ENCODE measurements at regions not wholly inside any gene's neighbourhood (a gene's known extent, or its start where the extent isn't known, plus 50 kb on each side); places are given as distances from the start of the nearest gene placed in this dataset.
"Not testable (repeated sequence)": the region's sequence is repeated elsewhere in the genome, so short reads cannot be mapped to it uniquely, and the experiment has no call there.

DNA sequence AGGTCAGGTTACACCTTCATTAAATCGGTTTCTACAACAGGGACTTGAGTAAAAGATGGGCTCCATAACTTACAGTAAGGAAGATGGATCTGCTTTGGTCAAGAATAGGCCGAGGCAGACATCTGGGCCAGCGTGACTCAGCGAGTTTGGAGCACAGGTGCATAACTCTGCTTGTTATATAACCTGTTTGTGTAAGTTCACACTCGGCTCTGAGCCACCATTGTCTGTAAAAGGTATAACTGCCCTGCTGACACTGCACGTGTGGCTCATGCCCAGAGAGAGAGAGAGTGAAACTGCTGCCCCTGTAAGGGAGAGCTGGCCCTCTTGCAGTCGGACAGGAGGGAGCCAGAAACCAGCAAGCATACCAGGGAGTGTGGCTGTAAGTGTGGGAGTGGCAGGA, 737.9 kb upstream of the SLC35B3 start:
- DNase-seq (ENCODE audit: low spot score): no peak

DNA sequence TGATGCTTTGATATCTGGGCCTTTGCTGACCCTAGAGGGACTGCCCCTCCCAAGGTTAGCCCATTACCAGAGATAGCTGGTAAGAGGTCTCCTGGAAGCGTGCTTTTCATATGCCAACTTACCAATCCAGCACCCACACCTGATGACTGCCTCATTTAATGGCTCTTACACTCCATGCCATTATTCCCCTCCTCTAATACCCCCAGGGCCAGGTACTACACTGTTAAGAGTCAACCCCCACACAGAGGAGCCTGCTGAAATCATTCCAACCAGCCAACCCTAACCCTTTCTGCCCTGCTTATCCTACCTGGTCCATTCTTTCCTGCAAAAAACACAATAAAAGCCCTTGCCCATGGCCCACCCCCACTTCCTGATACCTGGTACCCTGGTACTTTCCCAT, 736.8 kb upstream of the SLC35B3 start:
- DNase-seq (ENCODE audit: low spot score): no peak

DNA sequence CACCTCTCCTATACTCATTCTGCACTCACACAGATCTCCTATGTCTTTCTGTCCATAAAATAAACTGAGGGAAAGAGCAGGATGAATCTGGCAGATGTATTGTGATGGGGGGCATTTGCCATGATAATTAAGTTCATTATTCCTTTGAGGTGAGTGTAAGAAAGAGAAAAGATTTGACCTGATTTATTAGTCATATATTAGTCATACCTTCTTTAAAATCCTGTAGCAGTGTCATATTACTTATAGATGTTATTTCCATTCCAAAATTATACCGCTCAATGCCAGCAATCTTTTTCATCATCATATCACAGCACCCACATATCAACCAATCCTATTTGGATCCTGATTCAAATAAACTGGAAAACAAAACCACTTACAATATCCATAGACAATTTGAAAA, 733.3 kb upstream of the SLC35B3 start:
- DNase-seq (ENCODE audit: low spot score): no peak

DNA sequence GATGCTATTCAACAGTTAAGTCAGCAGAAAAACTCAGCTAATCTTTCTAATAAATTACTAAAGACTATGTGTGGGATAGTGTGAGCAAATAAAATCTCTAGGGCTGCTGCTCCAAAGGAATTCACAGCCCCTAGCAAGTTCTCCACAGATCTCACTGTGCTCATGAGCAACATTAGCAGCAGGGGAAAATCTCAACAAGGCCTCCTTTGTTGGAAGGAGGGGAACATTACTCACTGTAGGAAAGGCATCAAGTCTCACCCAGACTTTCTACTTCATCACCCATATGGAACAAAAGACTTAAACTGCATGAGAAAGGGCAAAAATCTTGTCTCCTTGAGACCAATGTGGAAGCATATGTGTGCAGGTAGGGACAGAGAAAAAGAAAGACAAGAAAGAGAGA, 726.4 kb upstream of the SLC35B3 start:
- DNase-seq (ENCODE audit: low spot score): no peak

DNA sequence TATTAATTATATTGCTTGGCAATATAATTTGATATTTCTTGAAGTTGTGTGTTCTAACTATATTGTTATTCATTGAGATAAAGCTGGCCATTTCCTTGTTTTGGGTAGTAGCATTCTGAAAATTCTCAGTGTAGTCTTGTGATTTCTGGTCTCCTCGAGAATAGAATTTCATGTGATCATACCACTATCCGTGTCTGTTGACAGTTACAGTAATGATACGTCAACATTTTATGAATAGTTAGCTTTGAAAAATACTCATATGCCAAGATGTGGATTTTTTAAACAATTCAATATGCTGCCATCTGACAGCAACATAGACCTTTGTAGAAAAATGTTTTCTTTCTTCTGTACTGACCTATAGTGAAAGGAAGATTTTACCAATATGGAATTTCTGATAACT, 723.7 kb upstream of the SLC35B3 start:
- DNase-seq (ENCODE audit: low spot score): no peak

DNA sequence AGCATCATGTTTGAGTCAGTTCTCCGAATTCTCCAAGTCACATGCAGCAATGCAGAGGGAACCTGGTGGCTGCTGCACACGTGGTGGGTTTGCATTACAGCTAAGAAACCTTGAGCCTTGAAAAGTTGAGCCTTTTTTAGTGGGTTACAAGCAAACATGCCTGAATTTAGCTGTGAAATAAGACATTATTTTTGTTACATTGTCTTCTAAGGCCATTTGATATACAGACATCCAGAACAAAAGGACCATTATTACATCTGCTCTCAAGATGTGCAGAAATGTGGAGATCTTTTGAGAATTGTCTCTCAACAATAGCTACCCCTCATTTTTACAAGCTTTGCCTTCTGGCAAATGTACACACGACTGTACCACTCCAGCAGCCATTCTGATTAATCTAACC, 720.5 kb upstream of the SLC35B3 start:
- no peak for DNase-seq (ENCODE audit: low spot score)

DNA sequence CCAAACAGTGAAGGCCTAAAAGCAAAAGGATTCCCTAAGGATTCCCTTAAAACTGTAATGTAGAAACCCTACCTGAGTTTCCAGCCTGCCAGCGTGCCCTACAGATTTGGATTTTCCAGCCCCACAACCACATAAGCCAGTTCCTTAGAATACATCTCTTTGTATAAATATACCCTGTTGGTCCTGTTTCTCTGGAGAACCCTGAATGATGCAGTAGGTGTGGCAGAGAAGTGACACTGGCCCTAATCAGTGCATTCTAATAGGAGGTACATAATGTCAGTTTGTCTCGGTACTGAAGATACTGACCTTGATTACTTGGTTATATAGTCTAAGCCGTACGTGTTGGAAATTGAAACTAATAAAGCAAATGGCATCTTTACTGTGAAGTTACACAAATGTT, 707.8 kb upstream of the SLC35B3 start:
- no peak for DNase-seq (ENCODE audit: low spot score)

DNA sequence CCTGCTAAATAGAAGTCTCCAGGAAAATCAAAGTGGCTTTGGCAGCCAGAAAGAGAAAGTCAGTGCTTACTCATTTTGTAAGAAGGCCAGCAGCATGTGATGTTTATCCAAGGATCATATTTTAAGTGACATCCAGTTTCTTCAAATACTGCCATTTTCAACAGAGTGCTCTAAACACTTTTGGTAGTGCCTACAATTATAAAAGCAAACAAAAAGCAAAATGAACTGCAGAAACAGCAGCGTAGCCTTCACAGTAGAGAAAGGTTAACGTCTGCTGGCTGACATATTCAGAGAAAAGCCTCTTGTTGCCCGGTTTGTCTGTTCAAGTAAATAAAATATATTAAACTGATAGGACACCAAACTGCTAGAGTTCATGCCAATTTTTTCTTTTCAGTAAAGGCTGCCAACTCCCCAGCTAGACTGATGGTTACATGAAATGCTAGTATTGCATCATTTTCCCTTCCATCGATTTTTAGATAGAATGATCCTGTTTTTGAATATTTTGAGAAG, 705.7 kb upstream of the SLC35B3 start:
- no peak for DNase-seq (ENCODE audit: low spot score)

DNA sequence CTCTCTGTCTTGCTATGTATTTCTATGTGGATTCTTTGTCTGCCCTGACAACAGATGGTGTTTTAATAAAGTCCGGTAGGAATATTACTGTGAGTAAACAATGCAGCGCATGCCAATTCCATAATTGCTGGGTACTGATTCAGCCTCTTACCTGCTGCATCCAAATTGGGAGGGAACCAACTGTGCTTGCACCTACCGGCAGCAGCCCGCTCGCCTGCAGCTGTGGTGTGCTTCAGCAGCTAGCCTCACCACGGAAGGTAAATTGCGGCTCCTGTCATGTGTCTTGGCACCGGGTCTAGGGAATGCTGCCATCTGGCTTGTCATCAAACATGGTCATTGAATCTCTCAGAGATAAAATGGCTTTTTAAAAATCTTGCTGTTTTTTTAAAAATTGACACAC, 704.8 kb upstream of the SLC35B3 start:
- no peak for DNase-seq (ENCODE audit: low spot score)

DNA sequence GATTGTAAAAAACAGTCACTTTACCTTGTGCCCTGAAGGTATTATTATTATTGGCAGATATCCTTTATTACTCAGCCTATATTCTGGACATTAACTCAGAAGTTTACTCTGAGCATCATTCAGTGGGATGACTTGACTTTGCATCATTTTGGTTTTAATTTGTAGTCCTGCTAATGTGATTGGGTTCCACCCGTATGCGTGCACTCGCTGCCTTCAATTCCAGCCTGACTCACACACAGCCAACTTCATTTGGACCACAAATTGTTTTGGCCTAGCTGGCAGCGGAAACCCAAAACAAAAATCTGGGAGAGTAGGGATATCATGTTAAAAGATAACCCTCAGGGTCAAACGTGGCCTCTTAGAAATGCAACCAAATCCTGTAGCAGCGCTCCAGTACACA, 704.4 kb upstream of the SLC35B3 start:
- DNase-seq (ENCODE audit: low spot score): no peak

DNA sequence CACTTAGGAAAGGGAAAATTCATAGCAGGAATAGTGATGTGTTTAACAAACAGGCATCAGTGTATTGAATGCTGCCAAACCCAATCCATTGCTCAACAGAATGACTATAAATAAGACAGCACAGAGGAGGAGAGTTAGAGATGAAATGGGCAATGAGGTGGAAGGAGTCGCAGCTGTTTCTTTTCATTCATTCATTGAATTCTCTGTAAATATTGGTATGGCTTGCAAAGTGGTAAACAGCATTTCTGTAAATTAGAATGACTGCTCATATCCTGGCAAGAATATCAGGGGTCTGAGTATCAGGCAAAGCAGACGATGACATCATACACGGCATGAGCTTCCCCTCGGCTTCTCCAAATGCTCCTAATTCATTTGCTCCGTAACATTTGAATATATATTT, 703.6 kb upstream of the SLC35B3 start:
- DNase-seq (ENCODE audit: low spot score): no peak

DNA sequence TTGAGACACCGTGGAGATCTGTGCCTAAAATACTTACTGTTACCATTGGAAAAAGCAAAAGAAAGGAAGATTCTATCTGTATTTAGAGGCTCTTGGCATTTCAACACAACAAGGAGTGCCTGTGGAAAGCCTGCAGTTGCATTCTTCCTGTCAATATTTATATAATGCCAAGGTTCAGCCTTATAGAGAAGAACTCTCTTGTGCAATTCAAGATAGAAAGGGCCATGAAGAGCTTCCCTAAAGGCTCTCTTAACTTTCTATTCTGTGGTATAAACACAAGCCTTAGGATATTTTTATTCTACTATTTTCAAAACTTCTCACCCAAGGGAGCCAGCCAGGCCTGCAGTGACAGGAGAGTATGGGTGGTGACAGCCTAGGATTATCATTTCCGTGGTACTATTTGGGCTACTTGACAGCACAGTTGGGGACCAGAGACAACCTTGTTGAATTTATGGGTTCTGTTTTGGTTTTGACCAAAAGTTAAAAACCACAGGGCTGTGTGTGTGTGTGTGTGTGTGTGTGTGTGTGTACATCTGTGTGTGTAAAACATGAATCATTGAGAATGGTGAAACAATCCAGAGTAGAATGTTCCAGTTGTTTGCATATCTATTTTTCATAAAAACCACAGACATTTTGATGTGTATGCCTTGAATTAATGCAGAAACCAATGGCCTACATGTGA, 700.9 kb upstream of the SLC35B3 start:
- DNase-seq (ENCODE audit: low spot score): no peak

DNA sequence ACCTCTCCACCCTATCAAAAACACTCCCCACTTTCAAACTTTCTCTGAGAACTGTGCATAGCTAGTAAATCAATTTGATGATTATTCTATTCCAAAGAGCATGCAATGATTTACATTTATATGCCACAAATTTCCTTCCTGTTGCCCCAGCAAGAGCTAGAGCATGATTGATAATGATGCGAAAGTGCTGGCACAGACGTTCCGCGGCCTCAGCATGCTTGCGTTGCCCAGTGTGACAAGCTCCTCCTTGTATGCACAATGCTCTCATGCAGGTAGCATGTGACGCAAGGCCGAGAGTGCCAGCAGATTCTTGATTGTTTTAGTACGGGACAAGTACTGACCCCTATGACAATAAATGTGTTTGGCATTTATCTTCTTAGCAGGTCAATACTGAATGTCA, 696.3 kb upstream of the SLC35B3 start:
- DNase-seq (ENCODE audit: low spot score): no peak

DNA sequence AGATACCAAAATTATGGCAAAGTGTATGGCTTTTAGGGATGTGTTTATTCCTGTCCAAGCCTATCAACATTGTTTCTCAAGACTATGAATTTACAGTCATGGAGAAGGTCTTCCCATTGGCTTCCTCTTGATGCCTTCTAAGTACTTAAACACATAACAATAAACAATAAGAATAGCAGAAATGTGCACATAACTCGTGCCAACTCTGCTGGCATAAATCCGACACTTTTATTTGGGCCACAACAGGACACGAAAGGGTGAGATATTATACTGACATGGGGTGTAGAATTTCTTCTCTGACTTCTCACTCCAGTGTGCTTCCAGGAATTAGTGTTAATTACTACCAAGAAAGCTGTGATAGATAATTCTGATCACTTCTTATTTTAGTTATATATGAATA, 695.9 kb upstream of the SLC35B3 start:
- DNase-seq (ENCODE audit: low spot score): no peak

DNA sequence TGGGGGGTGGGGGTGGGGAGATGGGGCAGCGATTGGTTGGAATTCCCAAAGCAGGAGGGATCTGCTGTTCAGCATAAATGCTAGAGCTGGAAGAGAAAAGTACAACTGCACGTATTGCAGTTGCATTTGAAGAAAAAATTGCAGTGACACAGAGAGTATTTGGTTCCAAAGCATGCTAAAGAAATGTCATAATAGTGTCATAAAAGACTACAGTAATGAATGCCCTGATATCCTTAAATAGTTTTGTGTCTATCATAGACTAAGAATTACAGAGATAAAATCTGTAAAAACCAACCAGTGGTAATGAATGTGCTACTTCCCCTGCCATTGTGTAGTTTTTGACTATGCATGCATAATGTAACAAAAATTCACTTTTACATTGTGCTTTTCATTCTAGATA, 693.6 kb upstream of the SLC35B3 start:
- no peak for DNase-seq (ENCODE audit: low spot score)

DNA sequence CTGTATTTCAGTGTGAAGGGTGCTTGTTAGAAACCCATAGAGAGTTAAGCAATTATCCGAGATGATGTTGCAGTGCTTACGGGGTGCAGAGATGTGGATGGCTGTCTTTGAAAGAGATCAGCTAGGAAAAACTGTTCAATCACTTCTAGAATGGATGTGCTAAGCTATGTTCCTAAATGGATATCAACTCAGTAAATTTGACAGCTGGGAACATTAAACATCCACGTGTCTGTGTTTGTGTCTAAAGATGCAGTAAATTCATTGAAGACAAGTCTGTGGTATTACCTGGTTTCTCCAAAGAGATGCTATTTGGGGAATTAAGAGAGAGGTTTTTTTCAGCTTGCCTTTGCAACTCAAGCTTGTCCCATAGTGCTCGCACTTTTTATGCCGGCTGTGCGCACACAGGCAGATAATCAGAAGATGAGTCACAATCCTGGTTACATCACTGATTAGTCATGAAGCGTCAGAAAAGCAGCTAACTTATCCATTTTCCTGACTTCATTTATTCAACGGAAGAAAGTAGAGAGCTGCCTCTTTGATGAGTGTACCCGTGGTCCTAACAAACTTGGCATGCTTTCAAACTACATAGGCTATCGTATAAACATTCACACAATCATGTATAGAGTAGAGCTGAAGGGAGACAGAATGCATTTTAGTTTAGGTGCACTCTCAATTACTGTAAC, 691.7 kb upstream of the SLC35B3 start:
- DNase-seq (ENCODE audit: low spot score): no peak

DNA sequence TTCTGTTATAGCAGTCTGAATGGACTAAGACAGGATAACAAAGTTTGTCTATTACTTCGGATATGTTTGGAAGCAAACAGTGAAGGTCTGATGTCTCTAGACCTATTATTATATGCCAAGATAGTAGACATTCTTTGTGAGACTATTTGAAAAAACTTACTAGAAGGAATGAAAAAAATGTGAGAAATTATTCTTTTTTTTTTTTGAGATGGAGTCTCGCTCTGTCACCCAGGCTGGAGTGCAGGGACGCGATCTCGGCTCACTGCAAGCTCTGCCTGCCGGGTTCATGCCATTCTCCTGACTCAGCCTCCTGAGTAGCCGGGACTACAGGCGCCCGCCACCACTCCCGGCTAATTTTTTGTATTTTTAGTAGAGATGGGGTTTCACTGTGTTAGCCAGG, 690.7 kb upstream of the SLC35B3 start:
- DNase-seq (ENCODE audit: low spot score): not testable (repeated sequence)

DNA sequence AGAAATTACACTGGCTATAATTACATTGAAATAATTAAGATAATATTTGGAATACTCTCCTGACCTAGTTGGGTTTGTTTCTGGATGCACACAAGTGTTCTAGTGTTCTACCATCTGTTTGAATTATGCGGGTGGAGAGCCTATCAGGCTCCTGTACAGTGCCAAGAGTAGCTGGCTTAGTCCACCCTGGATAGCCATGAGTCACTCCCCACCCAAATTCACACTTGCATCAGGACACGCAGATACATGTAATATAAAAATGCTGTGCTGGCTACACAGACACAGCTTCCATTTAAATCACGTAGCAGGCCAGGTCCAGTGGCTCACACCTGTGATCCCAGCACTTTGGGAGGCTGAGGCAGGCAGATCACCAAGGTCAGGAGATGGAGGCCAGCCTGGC, 686.2 kb upstream of the SLC35B3 start:
- no peak for DNase-seq (ENCODE audit: low spot score)

DNA sequence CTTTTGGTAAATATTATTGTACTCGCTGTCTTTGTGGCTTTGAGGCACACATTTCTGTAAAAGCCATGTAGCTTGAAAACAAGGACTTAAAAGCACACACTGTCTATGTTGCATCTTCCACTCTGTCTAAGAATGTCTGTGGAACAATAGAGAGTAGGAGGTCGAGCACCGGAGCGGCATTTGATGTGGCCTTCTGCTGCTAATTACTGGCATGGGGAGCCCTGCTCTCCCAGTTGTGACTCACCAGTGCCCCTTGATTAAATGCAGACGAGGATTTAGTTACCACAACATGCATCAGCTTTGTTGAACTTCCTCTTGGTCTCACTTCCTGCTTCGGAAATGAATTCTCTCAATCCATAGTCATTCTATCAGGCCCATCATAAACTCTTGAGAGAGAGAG, 680.7 kb upstream of the SLC35B3 start:
- DNase-seq (ENCODE audit: low spot score): no peak

DNA sequence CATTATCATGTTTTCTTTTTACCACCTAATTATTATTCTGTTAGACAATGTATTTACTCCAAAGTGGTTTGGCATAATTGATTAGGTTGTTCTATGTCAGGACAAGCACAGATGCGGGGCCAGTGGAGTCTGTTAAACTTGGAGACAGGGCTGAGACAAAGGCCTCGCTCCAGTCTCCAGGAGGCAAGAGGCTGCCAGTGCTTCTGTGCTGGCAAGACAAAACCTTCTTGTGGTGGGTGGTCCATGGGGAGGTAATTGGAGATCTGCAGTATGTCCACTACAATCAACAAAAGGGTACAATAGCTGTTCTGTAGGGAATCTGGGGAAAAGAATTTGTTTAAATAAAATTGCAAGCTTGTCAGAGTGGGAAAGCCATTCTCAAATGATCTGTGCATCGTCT, 677.2 kb upstream of the SLC35B3 start:
- no peak for DNase-seq (ENCODE audit: low spot score)

DNA sequence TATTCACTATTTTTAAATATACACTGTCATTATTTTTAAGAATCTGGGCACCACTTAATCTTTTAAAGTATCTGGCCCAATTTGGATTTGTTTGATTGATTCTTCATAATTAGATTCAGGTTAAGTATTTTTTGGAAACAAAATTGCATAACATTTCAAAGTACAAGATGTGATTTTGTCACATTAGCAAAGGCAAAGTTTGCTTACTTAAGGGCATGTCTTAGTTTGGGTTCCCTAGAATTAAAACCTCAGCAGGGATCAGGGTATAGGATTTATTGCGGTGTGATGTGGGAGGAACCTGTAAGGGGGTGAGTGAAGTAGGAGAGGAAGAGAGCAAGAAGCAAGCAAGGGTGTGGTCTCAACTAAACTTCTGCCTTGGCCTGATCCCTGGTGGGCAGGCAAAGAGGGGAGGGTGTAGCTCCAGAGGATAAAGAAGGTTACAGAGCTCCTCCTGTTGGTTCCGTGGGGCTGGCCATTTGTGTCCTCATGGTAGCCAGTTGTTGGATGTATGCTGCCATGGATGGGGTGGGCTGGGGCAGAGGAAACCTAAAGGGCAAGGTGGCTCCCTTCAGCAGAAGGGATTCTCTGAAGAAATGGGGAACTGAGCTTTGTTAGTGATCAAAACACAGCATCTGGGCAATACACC, 668.7 kb upstream of the SLC35B3 start:
- DNase-seq (ENCODE audit: low spot score): no peak

DNA sequence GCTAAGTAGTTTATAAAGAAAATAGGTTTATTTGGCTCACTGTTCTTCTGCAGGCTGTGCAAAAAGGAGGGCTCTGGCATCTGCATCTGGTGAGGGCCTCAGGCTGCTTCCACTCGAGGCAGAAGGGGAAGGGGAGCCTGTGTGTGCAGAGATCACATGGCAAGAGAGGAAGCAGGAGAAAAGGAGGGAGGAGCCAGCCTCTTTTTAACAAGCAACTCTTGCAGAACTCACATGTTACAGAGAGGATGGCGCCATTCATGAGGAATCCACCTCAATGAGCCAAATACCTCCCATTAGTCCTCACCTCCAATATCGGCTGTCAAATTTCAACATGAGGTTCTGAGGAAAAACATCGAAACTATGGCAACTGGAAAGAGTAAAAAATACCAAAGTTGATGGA, 666.6 kb upstream of the SLC35B3 start:
- no peak for DNase-seq (ENCODE audit: low spot score)

DNA sequence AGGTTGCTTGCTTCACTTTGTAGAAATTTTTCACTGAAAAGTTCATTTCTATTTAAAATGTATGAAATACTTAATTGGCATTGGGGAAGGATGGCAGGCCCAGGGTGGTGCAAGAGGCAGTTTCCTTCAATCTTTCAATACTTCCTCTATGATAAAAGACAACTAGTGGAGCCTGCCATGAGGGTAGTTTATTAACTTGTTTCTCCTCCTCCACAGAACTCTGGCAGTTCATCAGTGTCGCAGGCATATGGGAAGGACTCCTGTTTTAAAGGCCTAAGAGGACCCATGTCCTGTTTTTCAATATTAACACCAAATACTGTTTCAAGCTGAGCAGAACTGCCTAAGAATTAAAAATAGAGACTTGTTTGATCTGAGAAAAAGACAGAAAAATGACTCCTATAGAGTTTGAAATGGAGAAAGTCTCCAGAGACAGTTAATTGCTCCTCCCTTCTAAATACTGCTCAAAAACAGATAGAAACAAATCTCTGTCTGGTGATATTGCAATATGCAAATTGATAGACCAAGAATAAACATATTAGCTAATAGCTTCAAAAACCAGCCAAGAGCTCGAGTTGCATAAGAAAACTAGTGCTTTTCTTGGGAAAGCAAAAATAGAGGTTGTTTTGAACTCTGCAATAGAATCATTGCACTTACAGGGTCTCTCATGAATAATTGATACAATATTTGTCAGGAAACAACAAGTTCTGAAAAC, 665.7 kb upstream of the SLC35B3 start:
- DNase-seq (ENCODE audit: low spot score): no peak

Data from germinal center (tissue), 1 donor.